A172 (cell line): ENCODE measurements at regions not wholly inside any gene's neighbourhood (a gene's known extent, or its start where the extent isn't known, plus 50 kb on each side); places are given as distances from the start of the nearest gene placed in this dataset.

Source experiments
- DNase-seq: peaks from one replicate; pipeline ENCODE4 v3.0.0-alpha.2; 2015; ENCODE audit warnings: low spot score

GRCh38 chr12:77124767-77125166, 59.4 kb upstream of the E2F7 start:
- DNase-seq = peak; percentile 32

- DNase-seq = no peak
Observed at GRCh38 chr12:77122661-77123060, 57.3 kb upstream of the E2F7 start.

GRCh38 chr12:77122236-77122635, 56.9 kb upstream of the E2F7 start:
- DNase-seq = peak; percentile 88

- DNase-seq = peak; percentile 42
Observed at GRCh38 chr12:77120156-77121085, 55.1 kb upstream of the E2F7 start.

- peak; percentile 28 for DNase-seq
Observed at GRCh38 chr12:77118696-77119095, 53.3 kb upstream of the E2F7 start.

- peak; percentile 65 for DNase-seq
Observed at GRCh38 chr12:77116277-77116676, 50.9 kb upstream of the E2F7 start.

- DNase-seq = no peak
Observed at GRCh38 chr12:77115471-77115870, 50.1 kb upstream of the E2F7 start.
